Kidney (tissue), 13 donors: ENCODE measurements at regions not wholly inside any gene's neighbourhood (a gene's known extent, or its start where the extent isn't known, plus 50 kb on each side); places are given as distances from the start of the nearest gene placed in this dataset.

Experiments used
- DNase-seq, 5 donors: peaks; one replicate each; pipeline ENCODE4 v3.0.0-alpha.2; 2013 to 2020
- FAIRE-seq: peaks from 2 replicates; lab custom pipeline; 2012; peaks lifted over from hg19 to GRCh38; lab: Jason Lieb, UNC
- H3K27ac ChIP-seq, 2 donors: one replicate each; pipeline ENCODE4 v1.7.0; 2013; ENCODE audit warnings: low read depth in 2 of 2, low read length in 2 of 2, inconsistent platforms in 1 of 2
- H3K27me3 ChIP-seq: one replicate; pipeline ENCODE4 v1.7.1; 2013; ENCODE audit warnings: low read length, inconsistent platforms; ENCODE audit not compliant: control insufficient read depth, insufficient read depth
- H3K36me3 ChIP-seq, 3 donors: one replicate each; pipeline versions ENCODE4 v1.7.0 to v1.7.1; 2013; ENCODE audit warnings: low read length in 3 of 3, control low read depth in 1 of 3, inconsistent platforms in 1 of 3; ENCODE audit not compliant: insufficient read depth in 3 of 3, control insufficient read depth in 2 of 3
- H3K4me1 ChIP-seq, 3 donors: one replicate each; pipeline versions ENCODE4 v1.7.0 to v1.7.1; 2013; ENCODE audit warnings: low read length in 3 of 3, inconsistent platforms in 1 of 3, low read depth in 1 of 3; ENCODE audit not compliant: control insufficient read depth in 2 of 3, insufficient read depth in 2 of 3
- H3K4me3 ChIP-seq, 3 donors: one replicate each; pipeline versions ENCODE4 v1.7.0 to v1.8.1; 2013; ENCODE audit warnings: low read length in 3 of 3, control low read depth in 1 of 3, inconsistent platforms in 1 of 3
- H3K9ac ChIP-seq, 3 donors: one replicate each; pipeline versions ENCODE4 v1.7.0 to v1.7.1; 2013; ENCODE audit warnings: low read length in 3 of 3, control low read depth in 1 of 3, inconsistent platforms in 1 of 3
- H3K9me3 ChIP-seq, 3 donors: one replicate each; pipeline versions ENCODE4 v1.7.0 to v1.7.1; 2013; ENCODE audit warnings: low read length in 3 of 3, control low read depth in 1 of 3, inconsistent platforms in 1 of 3; ENCODE audit not compliant: control insufficient read depth in 2 of 3, insufficient read depth in 1 of 3
- intact Hi-C: fragments of 100-400 bp; cut with DNase I; formaldehyde crosslinking; loops from one replicate; pipeline ENCODE4 v1.11.1; 2022
- TF ChIP-seq, protein P1 (sequence below): IDR thresholded peaks from 3 replicates; pipeline ENCODE4 v1.5.1; 2012; ENCODE audit warnings: mild to moderate bottlenecking, moderate library complexity, borderline replicate concordance; ENCODE audit not compliant: insufficient read depth; ENCODE audit errors: extremely low read depth
- donor health status: control.
- donor health status: control.
- donor health status: control.
- donor health status: control.
- donor health status: control.
- donor health status: DM: yes; HTN: yes; CAD: no.
- donor health status: Normal renal cell carcinoma (clear cell type).

DNA sequence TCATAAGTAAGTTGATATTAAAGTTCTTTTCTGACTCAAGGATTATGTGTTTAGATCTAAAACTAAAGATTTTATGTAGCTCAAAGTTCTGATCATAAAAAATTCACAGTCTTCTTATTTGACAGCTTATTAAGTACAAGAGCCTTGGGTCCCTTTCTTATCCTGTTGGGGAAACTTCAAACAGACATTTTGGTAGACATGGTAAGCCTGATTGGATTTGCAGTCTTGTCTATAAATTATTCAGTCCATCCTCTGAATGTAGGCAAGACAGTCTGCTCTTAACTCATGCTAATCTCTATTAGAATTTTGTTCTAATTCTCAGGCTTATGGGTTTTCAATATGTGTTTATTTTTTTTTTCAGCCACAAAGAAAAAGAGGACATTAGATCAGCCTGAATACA lies 1718.7 kb upstream of the SLC10A2 start:
- Histone ChIP-seq H3K27ac (no peak overlapping the region), H3K27me3 (no peaks in the 10 kb centered on the region), H3K4me1 (no peaks in the 10 kb centered on the region), H3K4me3 (no peak overlapping the region), H3K36me3 (no peaks in the 10 kb centered on the region), H3K9me3 (no peaks in the 10 kb centered on the region), H3K9ac (no peak overlapping the region)
- intact Hi-C loops = no loop called here
- DNase-seq = no peak
- no peak for FAIRE-seq
- TF ChIP-seq, protein P1, sequence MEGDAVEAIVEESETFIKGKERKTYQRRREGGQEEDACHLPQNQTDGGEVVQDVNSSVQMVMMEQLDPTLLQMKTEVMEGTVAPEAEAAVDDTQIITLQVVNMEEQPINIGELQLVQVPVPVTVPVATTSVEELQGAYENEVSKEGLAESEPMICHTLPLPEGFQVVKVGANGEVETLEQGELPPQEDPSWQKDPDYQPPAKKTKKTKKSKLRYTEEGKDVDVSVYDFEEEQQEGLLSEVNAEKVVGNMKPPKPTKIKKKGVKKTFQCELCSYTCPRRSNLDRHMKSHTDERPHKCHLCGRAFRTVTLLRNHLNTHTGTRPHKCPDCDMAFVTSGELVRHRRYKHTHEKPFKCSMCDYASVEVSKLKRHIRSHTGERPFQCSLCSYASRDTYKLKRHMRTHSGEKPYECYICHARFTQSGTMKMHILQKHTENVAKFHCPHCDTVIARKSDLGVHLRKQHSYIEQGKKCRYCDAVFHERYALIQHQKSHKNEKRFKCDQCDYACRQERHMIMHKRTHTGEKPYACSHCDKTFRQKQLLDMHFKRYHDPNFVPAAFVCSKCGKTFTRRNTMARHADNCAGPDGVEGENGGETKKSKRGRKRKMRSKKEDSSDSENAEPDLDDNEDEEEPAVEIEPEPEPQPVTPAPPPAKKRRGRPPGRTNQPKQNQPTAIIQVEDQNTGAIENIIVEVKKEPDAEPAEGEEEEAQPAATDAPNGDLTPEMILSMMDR = no peak

DNA sequence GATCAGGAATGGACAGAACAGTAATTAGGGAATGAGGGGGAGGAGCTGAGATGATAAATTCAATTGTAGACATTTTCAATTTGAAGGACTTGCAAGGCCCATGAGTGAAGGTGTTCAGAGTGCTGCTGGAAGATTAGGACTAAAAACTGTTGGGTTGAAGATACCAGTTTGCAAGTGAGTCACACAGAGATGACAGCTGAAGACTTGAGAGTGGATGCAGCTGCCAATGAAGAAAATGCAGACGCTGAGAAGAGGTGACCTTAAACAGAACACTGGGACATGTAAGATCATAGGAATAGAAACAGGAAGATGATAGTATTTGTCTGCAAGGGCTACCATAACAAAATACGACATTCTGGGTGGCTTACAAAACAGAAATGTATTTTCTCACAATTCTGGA lies 1716.5 kb upstream of the SLC10A2 start:
- DNase-seq (no peak), FAIRE-seq (no peak)
- Histone ChIP-seq H3K27ac (no peak overlapping the region), H3K9me3 (no peaks in the 10 kb centered on the region), H3K27me3 (no peaks in the 10 kb centered on the region), H3K9ac (no peak overlapping the region), H3K4me1 (no peaks in the 10 kb centered on the region), H3K36me3 (no peaks in the 10 kb centered on the region), H3K4me3 (no peak overlapping the region)
- TF ChIP-seq, protein P1 = no peak
- intact Hi-C loops = no loop called here

DNA sequence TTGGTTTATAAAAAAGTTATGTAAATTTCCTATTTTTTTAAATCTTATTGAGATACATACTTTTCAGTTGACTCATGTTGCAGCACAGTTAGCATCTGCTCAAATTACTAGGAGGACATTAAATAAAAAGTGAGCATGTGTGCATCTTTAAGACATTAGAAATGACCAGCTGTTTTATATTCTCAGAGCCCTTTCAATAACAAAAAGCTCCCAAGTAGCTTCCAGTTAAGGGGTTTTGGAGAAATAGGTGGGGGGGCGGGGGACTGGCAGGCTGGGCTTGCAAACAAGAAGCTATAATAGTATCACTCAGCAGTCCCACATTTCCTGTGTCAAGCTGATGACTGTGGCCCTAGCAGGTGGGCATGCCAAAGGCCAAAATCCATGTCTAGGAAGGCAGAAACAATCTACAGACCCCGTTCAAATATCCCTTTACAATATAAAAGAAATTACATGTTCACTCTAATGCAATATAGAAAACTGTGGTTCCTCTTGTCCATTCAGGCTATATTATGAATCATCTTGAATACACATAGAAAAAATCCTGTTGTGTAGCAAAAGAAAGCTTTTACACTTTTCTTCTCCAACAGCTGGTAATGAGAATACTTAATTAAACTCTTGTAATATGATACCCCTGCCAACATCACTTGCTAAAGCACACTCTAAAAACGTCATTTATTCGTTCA lies 1713.2 kb upstream of the SLC10A2 start:
- Histone ChIP-seq H3K27ac (no peak overlapping the region), H3K4me3 (no peak overlapping the region), H3K36me3 (no peaks in the 10 kb centered on the region), H3K27me3 (no peaks in the 10 kb centered on the region), H3K4me1 (no peaks in the 10 kb centered on the region), H3K9me3 (no peaks in the 10 kb centered on the region), H3K9ac (no peak overlapping the region)
- TF ChIP-seq, protein P1 = no peak
- DNase-seq (peak in 4 of 5 donors; percentile 36 to 59 (median 45)), FAIRE-seq (no peak)
- intact Hi-C loops = no loop called here

DNA sequence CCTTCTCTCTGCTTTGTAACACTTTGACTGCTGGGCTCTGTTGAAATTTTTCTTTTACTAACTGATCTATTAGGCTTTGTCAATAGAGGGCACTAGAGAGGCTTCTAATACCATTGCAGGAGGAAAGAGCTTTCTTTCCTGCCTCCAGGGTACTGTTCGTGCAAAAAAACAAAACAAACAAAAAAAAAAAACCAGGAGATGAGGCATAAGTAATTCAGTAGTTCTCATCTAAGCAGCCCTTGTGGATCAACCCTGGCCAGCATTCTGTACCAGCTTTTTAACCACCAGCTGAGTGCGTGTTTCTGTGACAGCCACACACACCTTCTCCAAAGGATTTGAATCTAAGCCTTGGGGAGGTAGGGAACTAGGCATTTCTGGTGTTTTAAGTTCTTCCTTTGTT lies 1707.6 kb upstream of the SLC10A2 start:
- H3K9me3 ChIP-seq = no peaks in the 10 kb centered on the region
- DNase-seq (peak in 2 of 5 donors; percentile 29 to 56), FAIRE-seq (no peak)
- no peaks in the 10 kb centered on the region for H3K27me3 ChIP-seq
- no peaks in the 10 kb centered on the region for H3K36me3 ChIP-seq
- intact Hi-C loops = no loop called here
- no peaks in the 10 kb centered on the region for H3K4me1 ChIP-seq
- TF ChIP-seq, protein P1 = peak; percentile 19
- H3K9ac ChIP-seq = no peak overlapping the region
- no peak overlapping the region for H3K4me3 ChIP-seq
- H3K27ac ChIP-seq = no peak overlapping the region
